ENCODE measurements at regions not wholly inside any gene's neighbourhood (a gene's known extent, or its start where the extent isn't known, plus 50 kb on each side); places are given as distances from the start of the nearest gene placed in this dataset.
"Not testable (repeated sequence)": the region's sequence is repeated elsewhere in the genome, so short reads cannot be mapped to it uniquely, and the experiment has no call there.

DNA sequence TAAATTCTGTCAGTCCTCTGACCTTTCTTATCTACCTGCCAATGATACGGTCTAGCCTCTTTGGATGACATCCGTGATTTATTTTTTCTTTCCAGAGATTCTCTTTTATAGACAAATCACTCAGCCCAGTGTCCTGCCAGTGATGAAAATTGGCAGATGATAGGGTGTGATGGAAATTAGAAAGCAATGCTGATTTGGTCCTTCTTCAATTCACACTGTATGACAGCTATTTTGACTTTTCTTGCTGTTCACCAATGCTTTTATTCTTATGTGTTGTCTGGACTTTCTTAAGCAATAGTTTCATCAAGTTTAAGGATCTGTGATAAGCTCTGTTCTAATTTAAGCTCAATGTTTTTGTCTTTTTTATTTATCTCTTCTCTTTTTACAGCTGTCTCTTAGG lies 63.6 kb upstream of the TPTE start:
- TF ChIP-seq RBM15 (IDR thresholded peaks at IDR 0.05; ENCODE audit: insufficient read depth, low read length); ZNF311 (CRISPR knock-in tag; IDR thresholded peaks at IDR 0.05): not testable (repeated sequence)
